Activated CD4-positive, alpha-beta memory T cell treated with anti-CD3 and anti-CD28 coated beads for 36 hours (primary cell): ENCODE measurements at regions not wholly inside any gene's neighbourhood (a gene's known extent, or its start where the extent isn't known, plus 50 kb on each side); places are given as distances from the start of the nearest gene placed in this dataset.

Source experiments
- CTCF ChIA-PET: fragments of 350-600 bp; sonication (Branson Sonifier 250); formaldehyde crosslinking; loops from one replicate; lab custom pipeline; 2021; ENCODE audit warnings: antibody characterized with exemption, inconsistent platforms; lab: Charles Lee
- POLR2A ChIA-PET: fragments of 350-600 bp; sonication (Branson Sonifier 250); formaldehyde crosslinking; loops from one replicate; lab custom pipeline; 2021; ENCODE audit warnings: antibody characterized with exemption; lab: Charles Lee
- DNase-seq: peaks from one replicate; pipeline ENCODE4 v3.0.0-alpha.2; 2020
- H3K27ac Mint-ChIP-seq: one replicate; pipeline ENCODE4 v1.8.0; 2021; ENCODE audit warnings: mixed read lengths
- H3K27me3 Mint-ChIP-seq: one replicate; pipeline ENCODE4 v1.8.0; 2021; ENCODE audit warnings: mixed read lengths
- H3K36me3 Mint-ChIP-seq: one replicate; pipeline ENCODE4 v1.8.0; 2021; ENCODE audit warnings: mixed read lengths
- H3K4me1 Mint-ChIP-seq: one replicate; pipeline ENCODE4 v1.8.0; 2021; ENCODE audit warnings: low read depth, mixed read lengths
- H3K4me3 Mint-ChIP-seq: one replicate; pipeline ENCODE4 v1.8.0; 2021; ENCODE audit warnings: mild to moderate bottlenecking, mixed read lengths
- H3K9me3 Mint-ChIP-seq: one replicate; pipeline ENCODE4 v1.8.0; 2021; ENCODE audit warnings: mixed read lengths
- intact Hi-C: fragments of 100-400 bp; cut with micrococcal nuclease; formaldehyde crosslinking; loops from one replicate; pipeline ENCODE4 v1.15.1; 2023

- Mint-ChIP-seq H3K4me3 (no peak overlapping the region), H3K27ac (no peak overlapping the region), H3K9me3 (no peaks in the 10 kb centered on the region), H3K36me3 (no peaks in the 10 kb centered on the region), H3K4me1 (no peaks in the 10 kb centered on the region), H3K27me3 (no peaks in the 10 kb centered on the region)
- intact Hi-C loops, result no loop called here
- no peak for DNase-seq
- ChIA-PET POLR2A (no interaction called here), CTCF (no interaction called here)
Measured at GRCh38 chrX:125895518-125895917, 270.6 kb downstream of the DCAF12L2 start.

- ChIA-PET POLR2A (no interaction called here), CTCF (no interaction called here)
- H3K4me1 Mint-ChIP-seq, result no peaks in the 10 kb centered on the region
- no peaks in the 10 kb centered on the region for H3K36me3 Mint-ChIP-seq
- no peak for DNase-seq
- no peaks in the 10 kb centered on the region for H3K27me3 Mint-ChIP-seq
- H3K27ac Mint-ChIP-seq, result no peak overlapping the region
- intact Hi-C loops, result no loop called here
- no peaks in the 10 kb centered on the region for H3K9me3 Mint-ChIP-seq
- no peak overlapping the region for H3K4me3 Mint-ChIP-seq
Measured at GRCh38 chrX:125926295-125926694, 239.8 kb downstream of the DCAF12L2 start.

- ChIA-PET CTCF (no interaction called here), POLR2A (no interaction called here)
- DNase-seq, result no peak
- no peak overlapping the region for H3K27ac Mint-ChIP-seq
- H3K9me3 Mint-ChIP-seq, result no peaks in the 10 kb centered on the region
- H3K4me1 Mint-ChIP-seq, result no peaks in the 10 kb centered on the region
- intact Hi-C loops, result no loop called here
- H3K36me3 Mint-ChIP-seq, result no peaks in the 10 kb centered on the region
- no peak overlapping the region for H3K4me3 Mint-ChIP-seq
- no peaks in the 10 kb centered on the region for H3K27me3 Mint-ChIP-seq
Measured at GRCh38 chrX:125940985-125941384, 225.1 kb downstream of the DCAF12L2 start.

GRCh38 chrX:125947501-125947900 is 218.6 kb downstream of the DCAF12L2 start:
- H3K4me1 Mint-ChIP-seq, result no peaks in the 10 kb centered on the region
- H3K27ac Mint-ChIP-seq, result no peak overlapping the region
- no peaks in the 10 kb centered on the region for H3K36me3 Mint-ChIP-seq
- DNase-seq, result no peak
- no peaks in the 10 kb centered on the region for H3K27me3 Mint-ChIP-seq
- no peak overlapping the region for H3K4me3 Mint-ChIP-seq
- POLR2A ChIA-PET, result no interaction called here
- CTCF ChIA-PET, result no interaction called here
- intact Hi-C loops, result no loop called here
- H3K9me3 Mint-ChIP-seq, result no peaks in the 10 kb centered on the region

- ChIA-PET POLR2A (no interaction called here), CTCF (no interaction called here)
- no peak for DNase-seq
- Mint-ChIP-seq H3K27me3 (no peaks in the 10 kb centered on the region), H3K27ac (no peak overlapping the region), H3K4me1 (no peaks in the 10 kb centered on the region), H3K36me3 (no peaks in the 10 kb centered on the region), H3K4me3 (no peak overlapping the region), H3K9me3 (no peaks in the 10 kb centered on the region)
- intact Hi-C loops, result no loop called here
Measured at GRCh38 chrX:125952973-125953372, 213.1 kb downstream of the DCAF12L2 start.

- POLR2A ChIA-PET, result no interaction called here
- no peaks in the 10 kb centered on the region for H3K9me3 Mint-ChIP-seq
- no peak for DNase-seq
- CTCF ChIA-PET, result no interaction called here
- H3K4me1 Mint-ChIP-seq, result no peaks in the 10 kb centered on the region
- no peak overlapping the region for H3K4me3 Mint-ChIP-seq
- no peak overlapping the region for H3K27ac Mint-ChIP-seq
- no peaks in the 10 kb centered on the region for H3K36me3 Mint-ChIP-seq
- no peaks in the 10 kb centered on the region for H3K27me3 Mint-ChIP-seq
- intact Hi-C loops, result no loop called here
Measured at GRCh38 chrX:125953814-125954213, 212.3 kb downstream of the DCAF12L2 start.

GRCh38 chrX:125954236-125954635 is 211.9 kb downstream of the DCAF12L2 start:
- Mint-ChIP-seq H3K4me3 (no peak overlapping the region), H3K36me3 (no peaks in the 10 kb centered on the region), H3K4me1 (no peaks in the 10 kb centered on the region), H3K27ac (no peak overlapping the region), H3K9me3 (no peaks in the 10 kb centered on the region), H3K27me3 (no peaks in the 10 kb centered on the region)
- DNase-seq, result no peak
- POLR2A ChIA-PET, result no interaction called here
- intact Hi-C loops, result no loop called here
- CTCF ChIA-PET, result no interaction called here

GRCh38 chrX:125977851-125978250 is 188.2 kb downstream of the DCAF12L2 start:
- Mint-ChIP-seq H3K36me3 (no peaks in the 10 kb centered on the region), H3K27ac (no peak overlapping the region), H3K4me1 (no peaks in the 10 kb centered on the region), H3K4me3 (no peak overlapping the region), H3K27me3 (no peaks in the 10 kb centered on the region), H3K9me3 (no peaks in the 10 kb centered on the region)
- ChIA-PET CTCF (no interaction called here), POLR2A (no interaction called here)
- DNase-seq, result no peak
- intact Hi-C loops, result no loop called here

GRCh38 chrX:125998432-125998831 is 167.7 kb downstream of the DCAF12L2 start:
- Mint-ChIP-seq H3K9me3 (no peaks in the 10 kb centered on the region), H3K27ac (no peak overlapping the region), H3K36me3 (no peaks in the 10 kb centered on the region), H3K27me3 (no peaks in the 10 kb centered on the region), H3K4me1 (no peaks in the 10 kb centered on the region), H3K4me3 (no peak overlapping the region)
- intact Hi-C loops, result no loop called here
- ChIA-PET CTCF (no interaction called here), POLR2A (no interaction called here)
- DNase-seq, result no peak

- intact Hi-C loops, result no loop called here
- Mint-ChIP-seq H3K4me1 (no peaks in the 10 kb centered on the region), H3K27me3 (no peaks in the 10 kb centered on the region), H3K36me3 (no peaks in the 10 kb centered on the region), H3K27ac (no peak overlapping the region), H3K9me3 (no peaks in the 10 kb centered on the region), H3K4me3 (no peak overlapping the region)
- CTCF ChIA-PET, result no interaction called here
- POLR2A ChIA-PET, result no interaction called here
- no peak for DNase-seq
Measured at GRCh38 chrX:126027229-126027628, 138.9 kb downstream of the DCAF12L2 start.

GRCh38 chrX:126030021-126030420 is 136.1 kb downstream of the DCAF12L2 start:
- intact Hi-C loops, result no loop called here
- Mint-ChIP-seq H3K4me3 (no peak overlapping the region), H3K36me3 (no peaks in the 10 kb centered on the region), H3K4me1 (no peaks in the 10 kb centered on the region), H3K27ac (no peak overlapping the region), H3K9me3 (no peaks in the 10 kb centered on the region), H3K27me3 (no peaks in the 10 kb centered on the region)
- no peak for DNase-seq
- POLR2A ChIA-PET, result no interaction called here
- CTCF ChIA-PET, result no interaction called here

GRCh38 chrX:126063984-126064383 is 102.1 kb downstream of the DCAF12L2 start:
- intact Hi-C loops, result no loop called here
- Mint-ChIP-seq H3K27ac (no peak overlapping the region), H3K9me3 (no peaks in the 10 kb centered on the region), H3K4me3 (no peak overlapping the region), H3K4me1 (no peaks in the 10 kb centered on the region), H3K27me3 (no peaks in the 10 kb centered on the region), H3K36me3 (no peaks in the 10 kb centered on the region)
- DNase-seq, result no peak
- ChIA-PET CTCF (no interaction called here), POLR2A (no interaction called here)

- DNase-seq, result no peak
- Mint-ChIP-seq H3K27ac (no peak overlapping the region), H3K27me3 (no peaks in the 10 kb centered on the region), H3K4me1 (no peaks in the 10 kb centered on the region), H3K9me3 (no peaks in the 10 kb centered on the region), H3K36me3 (no peaks in the 10 kb centered on the region), H3K4me3 (no peak overlapping the region)
- ChIA-PET POLR2A (no interaction called here), CTCF (no interaction called here)
- intact Hi-C loops, result no loop called here
Measured at GRCh38 chrX:126064901-126065541, 101.1 kb downstream of the DCAF12L2 start.
